Calu3 (cell line): ENCODE measurements at regions not wholly inside any gene's neighbourhood (a gene's known extent, or its start where the extent isn't known, plus 50 kb on each side); places are given as distances from the start of the nearest gene placed in this dataset.

Source experiments
- BruUV-seq: library from RNA; stranded (reverse); fragments of 400-500 nt; replicated peaks from 2 replicates; lab custom pipeline; 2021; lab: Mats Ljungman, UMichigan
- CTCF ChIA-PET: fragments of 300-600 bp; sonication (Branson Sonifier 250); formaldehyde crosslinking; loops from one replicate; lab custom pipeline; 2022; ENCODE audit warnings: antibody characterized with exemption; lab: Charles Lee
- DNase-seq: peaks from one replicate; pipeline ENCODE4 v3.0.0; 2022
- H3K27ac Mint-ChIP-seq: one replicate; pipeline ENCODE4 v1.8.0; 2022; ENCODE audit warnings: mixed read lengths; ENCODE audit not compliant: unreplicated experiment
- H3K27me3 Mint-ChIP-seq: one replicate; pipeline ENCODE4 v1.8.0; 2022; ENCODE audit warnings: mixed read lengths; ENCODE audit not compliant: unreplicated experiment
- H3K36me3 Mint-ChIP-seq: one replicate; pipeline ENCODE4 v1.8.0; 2022; ENCODE audit warnings: mild to moderate bottlenecking, moderate library complexity, mixed read lengths; ENCODE audit not compliant: insufficient read depth, unreplicated experiment
- H3K4me1 Mint-ChIP-seq: one replicate; pipeline ENCODE4 v1.8.0; 2022; ENCODE audit warnings: mild to moderate bottlenecking, low read depth, mixed read lengths; ENCODE audit not compliant: unreplicated experiment
- H3K4me3 Mint-ChIP-seq: one replicate; pipeline ENCODE4 v1.8.0; 2022; ENCODE audit warnings: mild to moderate bottlenecking, low read depth, moderate library complexity, mixed read lengths; ENCODE audit not compliant: unreplicated experiment
- H3K9me3 Mint-ChIP-seq: one replicate; pipeline ENCODE4 v1.8.0; 2022; ENCODE audit warnings: low read depth, mixed read lengths; ENCODE audit not compliant: unreplicated experiment
- intact Hi-C: fragments of 100-400 bp; cut with micrococcal nuclease; formaldehyde crosslinking; loops from one replicate; pipeline ENCODE4 v1.10.0; 2022; ENCODE audit not compliant: unreplicated experiment
- TF ChIP-seq, protein P1 (sequence below): fragments of 200-600 bp; IDR thresholded peaks from one replicate; pipeline ENCODE4 v1.8.0; 2022; ENCODE audit warnings: antibody characterized with exemption; ENCODE audit not compliant: unreplicated experiment

DNA sequence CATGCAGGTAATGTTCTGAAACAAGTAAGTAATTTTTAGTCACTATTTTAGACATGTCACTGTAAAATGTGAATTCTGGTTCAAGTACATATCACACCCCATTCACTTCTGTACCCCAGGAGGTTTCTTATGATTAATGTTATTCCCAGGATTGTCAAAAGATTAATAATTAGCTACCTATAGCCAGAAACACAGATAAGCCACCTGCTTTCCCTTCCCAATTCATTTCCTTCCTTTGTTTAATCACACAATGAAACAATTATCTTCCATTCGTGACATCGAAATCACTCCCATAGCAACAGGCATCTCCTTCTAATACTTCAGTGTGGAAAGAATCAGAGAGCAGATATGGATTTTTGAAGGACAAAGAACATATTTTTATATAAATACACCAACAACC, 1650.3 kb upstream of the CELF4 start:
- DNase-seq: peak; percentile 9
- CTCF ChIA-PET: interaction anchor here (0.7 kb wide), 3 partner anchors 107 to 1200 kb away, joined by 3 to 4 read pairs (median 3); no protein-coding TSS in a partner anchor
- Mint-ChIP-seq H3K9me3 (peaks cover 5% of the 10 kb centered on the region), H3K36me3 (peaks cover 9% of the 10 kb centered on the region), H3K27me3 (no peaks in the 10 kb centered on the region), H3K27ac (peak overlapping the region; percentile 30), H3K4me3 (peak overlapping the region; percentile 36), H3K4me1 (peaks cover 27% of the 10 kb centered on the region)
- BruUV-seq: no TSS peak
- intact Hi-C loops: loop anchor here (5.0 kb wide), 1 partner anchor 96 kb away; no protein-coding TSS in a partner anchor
- TF ChIP-seq, protein P1, sequence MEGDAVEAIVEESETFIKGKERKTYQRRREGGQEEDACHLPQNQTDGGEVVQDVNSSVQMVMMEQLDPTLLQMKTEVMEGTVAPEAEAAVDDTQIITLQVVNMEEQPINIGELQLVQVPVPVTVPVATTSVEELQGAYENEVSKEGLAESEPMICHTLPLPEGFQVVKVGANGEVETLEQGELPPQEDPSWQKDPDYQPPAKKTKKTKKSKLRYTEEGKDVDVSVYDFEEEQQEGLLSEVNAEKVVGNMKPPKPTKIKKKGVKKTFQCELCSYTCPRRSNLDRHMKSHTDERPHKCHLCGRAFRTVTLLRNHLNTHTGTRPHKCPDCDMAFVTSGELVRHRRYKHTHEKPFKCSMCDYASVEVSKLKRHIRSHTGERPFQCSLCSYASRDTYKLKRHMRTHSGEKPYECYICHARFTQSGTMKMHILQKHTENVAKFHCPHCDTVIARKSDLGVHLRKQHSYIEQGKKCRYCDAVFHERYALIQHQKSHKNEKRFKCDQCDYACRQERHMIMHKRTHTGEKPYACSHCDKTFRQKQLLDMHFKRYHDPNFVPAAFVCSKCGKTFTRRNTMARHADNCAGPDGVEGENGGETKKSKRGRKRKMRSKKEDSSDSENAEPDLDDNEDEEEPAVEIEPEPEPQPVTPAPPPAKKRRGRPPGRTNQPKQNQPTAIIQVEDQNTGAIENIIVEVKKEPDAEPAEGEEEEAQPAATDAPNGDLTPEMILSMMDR: no peak

DNA sequence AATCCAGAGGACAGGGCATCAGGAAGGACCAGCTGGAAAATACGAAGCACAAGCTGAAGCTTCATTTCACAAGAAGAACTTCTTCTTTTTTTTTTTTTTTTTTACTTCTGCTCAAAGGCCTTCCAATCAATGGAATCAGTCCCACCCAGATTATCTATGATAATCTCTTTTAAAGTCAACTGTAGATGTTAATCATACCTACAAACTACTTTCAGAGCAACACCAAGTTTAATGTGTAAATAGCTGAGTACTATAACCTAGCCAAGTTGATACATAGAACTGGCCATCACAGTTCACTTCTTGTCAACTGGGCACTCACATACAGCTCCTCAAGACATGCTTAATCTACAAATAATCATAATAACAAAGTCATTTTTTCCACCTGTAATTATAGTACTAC, 1645.9 kb upstream of the CELF4 start:
- TF ChIP-seq, protein P1: no peak
- CTCF ChIA-PET: interaction anchor here (0.7 kb wide), 1 partner anchor 250 kb away, joined by 5 read pairs; no protein-coding TSS in a partner anchor
- no peak for DNase-seq
- Mint-ChIP-seq H3K27me3 (no peaks in the 10 kb centered on the region), H3K9me3 (peaks cover 7% of the 10 kb centered on the region), H3K4me3 (no peak overlapping the region), H3K36me3 (peaks cover 9% of the 10 kb centered on the region), H3K4me1 (peaks cover 20% of the 10 kb centered on the region), H3K27ac (no peak overlapping the region)
- no TSS peak for BruUV-seq
- intact Hi-C loops: no loop called here

DNA sequence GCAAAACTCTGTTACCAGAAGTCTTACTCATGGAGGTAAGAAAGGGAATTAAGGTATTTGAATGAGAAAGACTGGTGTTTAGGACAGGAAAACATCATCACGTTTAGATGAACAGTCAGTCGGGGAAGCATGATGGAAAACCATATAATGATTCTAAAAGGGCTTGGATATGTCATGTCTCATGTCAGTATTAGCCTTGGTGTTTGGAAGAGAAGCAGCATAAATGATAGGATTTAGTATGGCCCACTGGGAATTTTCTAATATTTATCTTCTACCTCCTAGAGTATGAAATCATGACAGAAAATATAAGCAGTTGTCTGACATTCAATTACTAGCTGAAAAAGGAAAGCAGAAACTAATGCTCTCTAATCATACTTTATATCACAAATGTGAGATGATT, 1643.6 kb upstream of the CELF4 start:
- Mint-ChIP-seq H3K27me3 (no peaks in the 10 kb centered on the region), H3K36me3 (no peaks in the 10 kb centered on the region), H3K4me1 (peaks cover 15% of the 10 kb centered on the region), H3K4me3 (no peak overlapping the region), H3K27ac (no peak overlapping the region), H3K9me3 (peaks cover 5% of the 10 kb centered on the region)
- no peak for DNase-seq
- intact Hi-C loops: no loop called here
- TF ChIP-seq, protein P1: no peak
- no TSS peak for BruUV-seq
- CTCF ChIA-PET: no interaction called here

DNA sequence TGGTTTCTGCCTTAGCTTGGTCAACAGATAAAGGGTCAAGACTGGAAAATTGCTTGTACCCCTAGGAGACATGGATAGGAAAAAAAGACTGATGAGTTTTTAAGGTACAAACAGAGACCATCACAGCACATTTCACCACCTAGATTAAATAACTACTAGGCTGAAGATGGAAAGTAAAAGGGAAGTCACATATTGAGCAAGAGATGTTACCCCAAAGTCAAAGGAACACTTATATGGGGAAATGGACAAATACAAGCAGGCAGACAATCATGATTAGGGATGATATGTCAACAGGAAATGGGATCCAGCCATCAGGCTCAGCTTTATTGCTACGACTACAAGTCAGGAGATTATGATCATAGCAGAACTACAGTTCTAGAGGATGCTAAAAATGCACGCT, 1643.1 kb upstream of the CELF4 start:
- H3K27ac Mint-ChIP-seq: no peak overlapping the region
- H3K4me3 Mint-ChIP-seq: no peak overlapping the region
- TF ChIP-seq, protein P1: no peak
- H3K9me3 Mint-ChIP-seq: peaks cover 5% of the 10 kb centered on the region
- peaks cover 15% of the 10 kb centered on the region for H3K4me1 Mint-ChIP-seq
- intact Hi-C loops: no loop called here
- H3K27me3 Mint-ChIP-seq: no peaks in the 10 kb centered on the region
- DNase-seq: no peak
- no peaks in the 10 kb centered on the region for H3K36me3 Mint-ChIP-seq
- BruUV-seq: no TSS peak
- CTCF ChIA-PET: no interaction called here
